Activated naive CD8-positive, alpha-beta T cell (primary cell): ENCODE measurements at regions not wholly inside any gene's neighbourhood (a gene's known extent, or its start where the extent isn't known, plus 50 kb on each side); places are given as distances from the start of the nearest gene placed in this dataset.
"Not testable (repeated sequence)": the region's sequence is repeated elsewhere in the genome, so short reads cannot be mapped to it uniquely, and the experiment has no call there.

Experiments used
- H3K27ac Mint-ChIP-seq: one replicate; pipeline ENCODE4 v1.8.0; 2021; ENCODE audit warnings: mixed read lengths
- H3K27me3 Mint-ChIP-seq: one replicate; pipeline ENCODE4 v1.8.0; 2021; ENCODE audit warnings: mixed read lengths
- H3K36me3 Mint-ChIP-seq: one replicate; pipeline ENCODE4 v1.8.0; 2021; ENCODE audit warnings: mixed read lengths
- H3K4me1 Mint-ChIP-seq: one replicate; pipeline ENCODE4 v1.8.0; 2021; ENCODE audit warnings: low read depth, mixed read lengths
- H3K4me3 Mint-ChIP-seq: one replicate; pipeline ENCODE4 v1.8.0; 2021; ENCODE audit warnings: mild to moderate bottlenecking, mixed read lengths
- H3K9me3 Mint-ChIP-seq: one replicate; pipeline ENCODE4 v1.8.0; 2021; ENCODE audit warnings: low read depth, mixed read lengths

DNA sequence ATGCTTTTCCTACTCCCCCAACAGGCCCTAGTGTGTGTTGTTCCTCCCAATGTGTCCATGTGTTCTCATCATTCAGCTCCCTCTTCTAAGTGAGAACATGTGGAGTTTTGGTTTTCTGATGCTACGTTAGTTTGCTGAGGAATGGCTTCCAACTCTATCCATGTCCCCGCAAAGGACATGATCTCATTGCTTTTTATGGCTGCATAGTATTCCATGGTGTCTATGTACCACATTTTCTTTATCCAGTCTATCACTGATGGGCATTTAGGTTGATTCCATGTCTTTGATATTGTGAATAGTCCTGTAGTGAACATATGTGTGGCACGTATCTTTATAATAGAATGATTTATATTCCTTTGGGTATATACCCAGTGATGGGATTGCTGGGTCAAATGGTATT, 72.5 kb upstream of the CCNY start:
- H3K36me3 Mint-ChIP-seq, H3K27me3 Mint-ChIP-seq, H3K4me3 Mint-ChIP-seq, H3K27ac Mint-ChIP-seq, H3K4me1 Mint-ChIP-seq, H3K9me3 Mint-ChIP-seq: not testable (repeated sequence)

DNA sequence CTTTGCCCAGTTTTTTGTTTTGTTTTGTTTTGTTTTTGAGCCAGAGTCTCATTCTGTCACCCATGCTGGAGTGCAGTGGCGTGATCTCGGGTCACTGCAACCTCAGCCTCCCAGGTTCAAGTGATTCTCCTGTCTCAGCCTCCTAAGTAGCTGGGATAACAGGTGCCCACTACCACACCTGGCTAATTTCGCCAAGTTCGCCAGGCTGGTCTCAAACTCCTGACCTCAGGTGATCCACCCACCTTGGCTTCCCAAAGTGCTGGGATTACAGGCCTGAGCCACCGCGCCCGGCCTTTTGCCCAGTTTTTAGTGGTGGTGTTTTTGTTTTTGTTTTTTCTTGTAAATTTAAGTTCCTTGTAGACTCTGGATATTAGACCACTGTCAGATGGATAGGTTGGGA, 71.7 kb upstream of the CCNY start:
- not testable (repeated sequence) for H3K36me3 Mint-ChIP-seq, H3K4me3 Mint-ChIP-seq, H3K27me3 Mint-ChIP-seq, H3K4me1 Mint-ChIP-seq, H3K9me3 Mint-ChIP-seq, H3K27ac Mint-ChIP-seq

DNA sequence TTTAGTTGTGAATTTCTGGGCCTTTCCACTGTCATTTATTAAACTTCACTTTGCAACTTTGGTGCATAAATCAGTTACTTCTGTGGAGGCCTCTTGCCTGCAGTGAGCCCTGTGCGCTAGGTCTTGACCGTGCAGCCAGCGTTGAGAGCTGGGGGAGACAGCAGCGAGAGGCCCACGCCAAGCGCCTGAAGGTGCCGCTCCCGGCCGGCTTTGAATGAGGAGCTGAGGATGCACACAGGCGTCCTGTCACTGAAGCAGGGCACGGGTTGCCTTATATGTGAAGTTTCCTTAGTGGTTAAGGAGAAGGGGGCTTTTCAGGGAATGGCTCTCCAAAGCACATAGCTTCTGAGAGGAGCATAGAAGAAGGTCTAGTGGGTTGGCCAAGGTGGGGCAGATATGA, 70.9 kb upstream of the CCNY start:
- H3K4me3 Mint-ChIP-seq: no peak overlapping the region
- H3K27ac Mint-ChIP-seq: no peak overlapping the region
- H3K4me1 Mint-ChIP-seq: peaks cover 12% of the 10 kb centered on the region
- no peaks in the 10 kb centered on the region for H3K9me3 Mint-ChIP-seq
- H3K36me3 Mint-ChIP-seq: peaks cover 2% of the 10 kb centered on the region
- H3K27me3 Mint-ChIP-seq: peaks cover 1% of the 10 kb centered on the region

DNA sequence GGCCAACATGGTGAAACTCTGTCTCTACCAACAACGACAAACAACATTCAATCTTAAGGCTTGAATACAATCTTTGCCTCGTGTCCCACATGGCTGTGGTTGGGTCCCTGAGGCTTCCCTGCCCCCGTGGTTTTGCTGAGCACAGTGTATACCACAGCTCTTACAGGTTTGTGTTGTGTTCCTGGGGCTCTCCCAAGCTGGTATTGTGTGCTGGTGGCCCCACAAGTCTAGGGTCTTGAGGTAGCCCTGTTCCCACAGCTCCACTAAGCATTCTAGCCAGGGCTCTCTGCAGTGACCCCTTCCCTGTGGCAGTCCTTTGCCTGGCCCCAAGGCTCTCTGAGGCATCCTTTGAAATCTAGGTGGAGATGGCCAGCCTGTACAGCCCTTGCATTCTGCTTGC, 68.0 kb upstream of the CCNY start:
- H3K4me1 Mint-ChIP-seq: peaks cover 13% of the 10 kb centered on the region
- H3K27ac Mint-ChIP-seq: no peak overlapping the region
- H3K36me3 Mint-ChIP-seq: peaks cover 4% of the 10 kb centered on the region
- peaks cover 1% of the 10 kb centered on the region for H3K27me3 Mint-ChIP-seq
- no peaks in the 10 kb centered on the region for H3K9me3 Mint-ChIP-seq
- H3K4me3 Mint-ChIP-seq: no peak overlapping the region

DNA sequence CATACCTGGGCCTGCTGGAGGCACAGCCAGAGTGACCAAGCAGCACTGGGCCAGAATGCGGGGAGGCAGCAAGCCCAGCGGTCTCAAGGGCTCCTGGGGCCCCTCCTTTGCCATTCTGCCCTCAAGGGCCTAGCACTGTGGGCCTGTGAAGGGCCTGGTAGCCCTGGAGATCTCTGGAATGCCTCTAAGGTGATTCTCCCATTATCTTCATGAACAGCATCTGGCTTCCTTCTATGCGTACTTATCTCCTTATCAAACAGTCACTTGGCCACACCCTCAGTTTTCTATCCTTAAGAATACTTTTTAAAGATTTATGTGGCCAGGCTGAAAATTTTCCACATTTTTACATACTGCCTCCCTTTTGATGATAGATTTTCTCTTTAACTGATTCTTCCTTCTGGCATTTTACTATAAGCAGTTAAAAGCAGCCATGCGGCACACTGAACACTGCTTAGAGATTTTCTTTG, 67.5 kb upstream of the CCNY start:
- Mint-ChIP-seq H3K9me3 (no peaks in the 10 kb centered on the region), H3K36me3 (peaks cover 4% of the 10 kb centered on the region), H3K27me3 (peaks cover 1% of the 10 kb centered on the region), H3K27ac (no peak overlapping the region), H3K4me1 (peaks cover 13% of the 10 kb centered on the region), H3K4me3 (no peak overlapping the region)

DNA sequence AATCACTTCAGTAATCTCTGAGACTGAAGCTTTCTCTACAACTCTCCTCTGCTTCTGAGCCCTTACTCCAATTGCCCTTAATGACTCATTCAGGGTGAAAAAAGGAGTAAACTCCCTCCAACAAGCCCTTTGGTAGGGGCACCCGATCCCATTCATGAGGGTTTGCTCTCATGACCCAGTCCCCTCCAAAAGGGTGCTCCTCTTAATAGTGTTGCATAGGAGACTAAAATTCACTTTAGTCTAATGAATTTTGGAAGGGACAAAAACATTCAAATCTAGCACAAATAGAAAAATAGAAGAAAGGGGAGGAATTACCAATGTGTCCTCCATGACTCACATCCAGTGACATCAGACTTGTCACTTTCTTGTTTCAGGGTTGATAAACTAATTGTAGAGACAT, 66.2 kb upstream of the CCNY start:
- peaks cover 4% of the 10 kb centered on the region for H3K36me3 Mint-ChIP-seq
- peaks cover 1% of the 10 kb centered on the region for H3K27me3 Mint-ChIP-seq
- H3K9me3 Mint-ChIP-seq: no peaks in the 10 kb centered on the region
- no peak overlapping the region for H3K4me3 Mint-ChIP-seq
- peak overlapping the region; percentile 78 for H3K27ac Mint-ChIP-seq
- peaks cover 13% of the 10 kb centered on the region for H3K4me1 Mint-ChIP-seq

DNA sequence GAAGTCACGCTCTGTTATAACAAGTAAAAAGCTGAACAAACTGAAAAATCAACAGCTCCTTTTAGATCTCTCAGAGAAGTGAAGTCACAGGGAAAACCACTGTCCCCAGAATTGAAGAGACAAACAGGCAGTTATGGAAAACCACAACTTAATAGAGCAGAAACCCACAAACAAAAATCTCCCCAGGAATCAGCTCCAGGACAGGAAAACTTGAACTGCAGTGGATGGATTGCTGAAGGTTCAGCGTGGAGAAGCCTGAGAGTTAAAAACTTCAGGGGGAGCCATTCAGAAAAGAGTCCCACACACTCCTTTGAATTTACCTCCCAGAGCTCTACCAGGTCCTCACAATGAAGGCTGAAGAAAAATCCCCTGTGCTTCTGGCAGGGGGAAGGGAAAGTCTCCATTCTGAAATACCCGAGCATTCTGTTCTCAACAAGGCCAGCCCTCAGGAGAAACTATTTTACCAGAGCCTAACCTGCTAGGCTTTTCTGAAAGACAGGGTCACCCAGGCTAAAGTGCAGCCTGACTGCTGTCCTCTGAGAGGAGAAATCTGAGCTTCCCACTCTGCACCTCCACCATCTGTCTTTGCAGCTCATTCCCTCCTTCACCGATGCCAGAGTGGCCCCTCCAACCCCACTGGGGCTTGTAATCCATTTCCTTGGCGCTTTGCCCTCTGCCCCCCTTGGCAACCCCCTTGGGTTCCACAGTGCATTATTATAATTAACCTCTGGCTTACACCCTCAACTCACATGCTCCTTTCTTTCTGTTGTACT, 65.0 kb upstream of the CCNY start:
- Mint-ChIP-seq H3K27me3 (peaks cover 1% of the 10 kb centered on the region), H3K36me3 (peaks cover 4% of the 10 kb centered on the region), H3K4me3 (no peak overlapping the region), H3K27ac (no peak overlapping the region), H3K4me1 (peaks cover 13% of the 10 kb centered on the region), H3K9me3 (no peaks in the 10 kb centered on the region)

DNA sequence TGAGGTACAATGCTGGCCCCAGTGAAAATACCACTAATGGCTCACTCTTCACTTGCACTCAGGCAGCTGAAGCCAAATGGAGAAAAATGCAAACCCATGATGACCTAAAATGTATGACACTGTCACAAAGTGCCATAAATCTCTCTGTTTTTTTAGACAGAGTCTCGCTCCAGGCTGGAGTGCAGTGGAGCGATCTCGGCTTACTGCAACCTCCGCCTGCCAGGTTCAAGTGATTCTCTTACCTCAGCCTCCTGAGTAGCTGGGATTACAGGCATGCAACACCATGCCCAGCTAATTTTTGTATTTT, 64.5 kb upstream of the CCNY start:
- H3K36me3 Mint-ChIP-seq, H3K9me3 Mint-ChIP-seq, H3K27ac Mint-ChIP-seq, H3K4me3 Mint-ChIP-seq, H3K27me3 Mint-ChIP-seq: not testable (repeated sequence)
- peaks cover 13% of the 10 kb centered on the region for H3K4me1 Mint-ChIP-seq

DNA sequence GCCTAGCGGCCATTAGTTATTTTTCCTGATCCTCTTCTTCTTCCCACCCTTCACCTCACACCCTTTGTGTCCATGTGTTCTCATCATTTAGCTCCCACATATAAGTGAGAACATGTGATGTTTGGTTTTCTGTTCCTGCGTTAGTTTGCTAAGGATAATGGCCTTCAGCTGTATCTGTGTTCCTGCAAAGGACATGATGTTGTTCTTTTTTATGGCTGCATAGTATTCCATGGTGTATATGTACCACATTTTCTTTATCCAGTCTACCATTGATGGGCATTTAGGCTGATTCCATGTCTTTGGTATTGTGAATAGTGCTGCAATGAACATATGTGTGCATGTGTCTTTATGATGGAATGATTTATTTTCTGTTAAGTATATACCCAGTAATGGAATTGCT, 63.9 kb upstream of the CCNY start:
- not testable (repeated sequence) for H3K27me3 Mint-ChIP-seq, H3K9me3 Mint-ChIP-seq, H3K4me3 Mint-ChIP-seq, H3K27ac Mint-ChIP-seq, H3K36me3 Mint-ChIP-seq
- H3K4me1 Mint-ChIP-seq: peaks cover 13% of the 10 kb centered on the region

DNA sequence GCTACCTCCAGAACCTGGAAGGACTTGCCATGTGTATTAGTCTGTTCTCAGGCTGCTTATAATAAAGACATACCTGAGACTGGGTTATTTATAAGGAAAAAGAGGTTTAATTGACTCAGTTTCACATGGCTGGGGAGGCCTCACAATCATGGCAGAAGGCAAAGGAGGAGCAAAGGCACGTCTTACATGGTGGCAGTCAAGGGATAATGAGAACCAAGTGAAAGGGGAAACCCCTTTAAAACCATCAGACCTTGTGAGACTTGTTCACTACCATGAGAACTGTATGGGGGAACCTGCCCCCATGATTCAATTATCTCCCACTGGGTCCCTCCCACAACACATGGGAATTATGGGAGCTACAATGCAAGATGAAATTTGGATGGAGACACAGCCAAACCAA, 62.3 kb upstream of the CCNY start:
- H3K4me1 Mint-ChIP-seq: peaks cover 11% of the 10 kb centered on the region
- not testable (repeated sequence) for H3K4me3 Mint-ChIP-seq, H3K27me3 Mint-ChIP-seq, H3K9me3 Mint-ChIP-seq, H3K27ac Mint-ChIP-seq, H3K36me3 Mint-ChIP-seq

DNA sequence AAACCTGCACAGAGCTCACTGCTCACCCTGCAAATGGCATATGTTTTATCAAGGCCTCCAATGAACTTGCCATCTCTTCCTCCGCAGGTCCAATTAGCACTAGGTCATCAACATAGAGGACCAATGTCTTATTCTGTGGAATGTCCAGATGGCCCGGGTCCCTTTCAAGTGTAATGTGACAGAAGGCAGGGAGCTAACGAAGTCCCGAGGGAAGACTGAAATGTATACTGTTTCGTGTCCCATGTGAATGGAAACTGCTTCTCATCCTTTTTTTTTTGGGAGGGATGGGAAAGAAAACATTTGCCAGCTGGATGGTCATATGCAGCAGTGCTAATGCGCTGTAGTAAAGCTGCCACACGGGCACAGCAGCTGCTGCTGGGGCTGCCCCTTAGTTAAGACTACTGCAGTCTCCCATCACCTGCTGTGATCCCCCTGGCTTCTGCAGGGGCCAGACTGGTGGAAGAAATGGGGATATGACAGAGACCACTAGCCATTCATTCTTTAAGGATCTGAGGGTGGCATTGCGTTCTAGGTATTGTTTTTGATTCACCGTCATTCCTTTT, 61.7 kb upstream of the CCNY start:
- Mint-ChIP-seq H3K9me3 (no peaks in the 10 kb centered on the region), H3K36me3 (peaks cover 4% of the 10 kb centered on the region), H3K4me1 (peaks cover 9% of the 10 kb centered on the region), H3K27ac (no peak overlapping the region), H3K4me3 (no peak overlapping the region), H3K27me3 (no peaks in the 10 kb centered on the region)

DNA sequence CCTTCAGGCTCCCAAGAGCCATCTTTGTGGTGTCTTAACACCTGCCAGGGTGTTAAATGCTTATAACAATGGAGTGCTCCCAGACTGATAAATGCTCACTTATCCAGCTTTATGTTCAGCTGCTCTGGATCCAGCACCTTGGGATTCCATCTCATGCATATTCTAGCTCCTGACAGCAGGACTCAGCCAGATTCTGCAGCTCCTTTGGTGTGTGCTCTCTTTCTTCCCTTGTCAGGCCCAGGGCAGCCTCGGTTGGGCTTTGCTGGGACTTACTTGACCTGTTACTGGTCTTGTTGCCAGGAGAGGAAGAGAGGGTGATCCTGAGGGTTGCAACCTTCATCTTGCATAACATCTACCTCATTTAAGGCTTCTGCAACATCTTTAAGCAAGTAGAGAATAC, 59.4 kb upstream of the CCNY start:
- H3K4me1 Mint-ChIP-seq: no peaks in the 10 kb centered on the region
- peaks cover 2% of the 10 kb centered on the region for H3K36me3 Mint-ChIP-seq
- H3K9me3 Mint-ChIP-seq: peaks cover 6% of the 10 kb centered on the region
- H3K27me3 Mint-ChIP-seq: no peaks in the 10 kb centered on the region
- no peak overlapping the region for H3K4me3 Mint-ChIP-seq
- no peak overlapping the region for H3K27ac Mint-ChIP-seq

DNA sequence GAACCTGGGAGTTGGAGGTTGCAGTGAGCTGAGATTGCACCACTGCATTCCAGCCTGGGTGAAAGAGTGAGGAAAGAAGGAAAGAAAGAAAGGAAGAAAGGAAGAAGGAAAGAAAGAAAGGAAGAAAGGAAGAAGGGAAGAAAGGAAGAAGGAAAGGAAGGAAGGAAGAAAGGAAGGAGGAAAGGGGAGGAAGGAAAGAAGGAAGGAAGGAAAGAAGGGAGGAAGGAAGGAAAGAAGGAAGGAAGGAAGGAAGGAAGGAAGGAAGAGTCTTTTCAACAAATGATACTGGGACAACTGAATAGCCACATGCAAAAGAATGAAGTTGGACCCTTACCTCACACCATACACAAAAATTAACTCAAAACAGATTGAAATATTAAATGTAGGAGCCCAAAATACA, 56.1 kb upstream of the CCNY start:
- not testable (repeated sequence) for H3K4me1 Mint-ChIP-seq, H3K27ac Mint-ChIP-seq, H3K36me3 Mint-ChIP-seq, H3K9me3 Mint-ChIP-seq, H3K4me3 Mint-ChIP-seq, H3K27me3 Mint-ChIP-seq
